ENCODE measurements at regions not wholly inside any gene's neighbourhood (a gene's known extent, or its start where the extent isn't known, plus 50 kb on each side); places are given as distances from the start of the nearest gene placed in this dataset.
A peak's percentile ranks its signal among the peaks of the same experiment; 100 is the strongest.
"Not testable (repeated sequence)": the region's sequence is repeated elsewhere in the genome, so short reads cannot be mapped to it uniquely, and the experiment has no call there.

DNA sequence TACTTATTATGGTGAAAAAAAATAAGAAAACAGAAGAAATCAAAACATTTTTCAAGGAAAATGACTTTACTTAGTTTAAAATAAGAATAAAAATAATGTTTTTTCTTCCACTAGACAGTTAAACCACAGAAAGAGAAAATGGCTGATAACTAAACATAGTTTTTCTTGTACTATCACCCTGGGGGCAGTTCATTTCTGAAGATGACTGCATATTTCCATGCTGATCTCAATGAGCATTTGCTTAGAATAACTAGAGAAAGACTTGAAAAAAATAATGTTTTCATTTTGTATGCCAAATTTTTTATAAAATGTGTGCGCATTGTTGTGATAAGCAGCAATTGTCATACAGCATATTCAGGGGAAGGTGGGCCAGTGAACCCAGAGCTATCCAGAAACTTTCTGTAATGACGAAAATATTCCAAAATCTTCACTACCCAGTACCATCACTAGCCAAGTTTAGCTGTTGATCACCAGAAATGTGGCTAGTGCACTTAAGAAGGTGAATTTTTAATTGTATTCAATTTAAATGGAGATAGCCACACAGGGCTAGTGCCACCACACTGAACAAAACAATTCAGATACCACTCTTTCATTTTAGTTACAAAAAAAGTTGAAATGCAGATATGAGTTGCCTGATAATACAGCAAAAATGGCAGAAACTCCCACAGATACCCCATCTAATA, 513.4 kb upstream of the NETO1 start:
- no peak for DNase-seq (ENCODE audit: low read depth in 4 of 4, low spot score in 3 of 4)

DNA sequence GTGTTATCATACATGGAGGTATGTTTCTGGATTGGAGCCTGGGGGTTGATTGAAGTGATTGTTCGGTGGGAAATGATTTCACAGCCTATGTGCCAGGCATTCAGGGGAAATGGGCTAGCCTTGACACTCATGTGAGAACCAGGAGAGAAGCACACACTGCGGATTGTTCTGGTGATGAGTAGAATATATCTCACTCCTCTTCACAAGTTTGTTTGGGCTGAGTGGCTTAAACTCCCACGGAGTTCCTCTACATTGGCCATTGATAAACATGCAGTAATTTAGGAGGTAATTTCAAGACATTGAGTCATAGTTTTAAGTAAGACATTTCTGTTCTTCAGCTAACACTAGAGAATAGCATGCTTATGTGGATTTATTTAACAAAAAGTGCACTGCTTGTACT, 498.9 kb upstream of the NETO1 start:
- no peak for DNase-seq (ENCODE audit: low read depth in 4 of 4, low spot score in 3 of 4)

DNA sequence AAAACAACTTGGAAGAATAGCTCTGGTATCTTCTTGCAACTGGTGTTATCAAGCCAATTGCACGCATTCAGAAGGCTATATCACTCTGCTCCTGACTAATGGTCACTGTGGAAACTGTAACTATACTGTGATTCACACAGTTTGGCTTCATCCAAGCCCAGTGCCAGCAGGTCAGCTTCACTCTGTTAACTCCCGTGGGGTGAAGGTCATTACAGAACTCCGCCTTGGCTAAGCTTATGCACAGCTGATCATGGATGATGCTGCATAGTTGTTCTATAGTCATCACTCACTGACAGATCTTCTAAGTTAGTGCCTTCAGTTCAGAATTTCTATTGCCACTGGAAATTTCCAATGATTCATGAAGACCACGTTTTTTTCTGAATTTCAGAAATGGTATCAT, 497.2 kb upstream of the NETO1 start:
- DNase-seq (ENCODE audit: low read depth in 4 of 4, low spot score in 3 of 4) = no peak

DNA sequence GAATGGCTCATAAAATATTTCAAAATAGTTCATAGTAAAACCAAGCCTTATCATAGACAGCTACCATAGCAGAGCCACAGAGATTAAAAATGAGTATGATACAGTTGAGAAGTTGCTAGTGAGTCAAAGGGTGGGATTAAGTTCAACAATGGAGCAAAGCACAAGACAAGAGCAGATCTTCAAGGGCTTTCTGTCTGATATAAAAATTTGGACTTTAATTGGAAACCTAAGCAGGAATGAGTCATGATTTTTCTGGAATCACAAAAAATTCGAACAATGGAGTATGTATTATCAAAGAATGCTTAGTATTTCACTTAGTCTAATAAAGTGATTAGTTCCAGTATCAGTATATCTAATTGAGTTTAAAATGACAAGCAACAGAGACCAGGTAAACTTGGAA, 487.3 kb upstream of the NETO1 start:
- no peak for DNase-seq (ENCODE audit: low read depth in 4 of 4, low spot score in 3 of 4)

DNA sequence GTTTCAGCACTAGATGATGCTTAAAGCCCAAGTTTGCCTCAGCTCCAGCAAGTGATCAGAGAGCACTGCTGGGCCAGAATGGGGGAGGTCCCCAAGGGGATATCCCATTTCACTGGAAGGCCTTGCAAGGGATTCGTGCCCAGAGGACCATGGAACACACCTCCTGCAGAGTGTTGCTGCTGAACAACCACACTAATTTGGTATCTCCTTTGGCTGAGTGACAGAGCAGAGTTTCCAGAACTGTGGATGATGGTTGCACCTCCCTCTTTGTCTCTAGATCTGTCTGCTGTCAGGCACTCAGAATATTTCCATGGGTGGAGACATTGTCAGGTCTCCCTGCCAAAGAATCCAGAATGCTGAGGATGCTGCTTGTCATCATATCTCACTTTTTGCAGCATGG, 484.8 kb upstream of the NETO1 start:
- no peak for DNase-seq (ENCODE audit: low read depth in 4 of 4, low spot score in 3 of 4)

DNA sequence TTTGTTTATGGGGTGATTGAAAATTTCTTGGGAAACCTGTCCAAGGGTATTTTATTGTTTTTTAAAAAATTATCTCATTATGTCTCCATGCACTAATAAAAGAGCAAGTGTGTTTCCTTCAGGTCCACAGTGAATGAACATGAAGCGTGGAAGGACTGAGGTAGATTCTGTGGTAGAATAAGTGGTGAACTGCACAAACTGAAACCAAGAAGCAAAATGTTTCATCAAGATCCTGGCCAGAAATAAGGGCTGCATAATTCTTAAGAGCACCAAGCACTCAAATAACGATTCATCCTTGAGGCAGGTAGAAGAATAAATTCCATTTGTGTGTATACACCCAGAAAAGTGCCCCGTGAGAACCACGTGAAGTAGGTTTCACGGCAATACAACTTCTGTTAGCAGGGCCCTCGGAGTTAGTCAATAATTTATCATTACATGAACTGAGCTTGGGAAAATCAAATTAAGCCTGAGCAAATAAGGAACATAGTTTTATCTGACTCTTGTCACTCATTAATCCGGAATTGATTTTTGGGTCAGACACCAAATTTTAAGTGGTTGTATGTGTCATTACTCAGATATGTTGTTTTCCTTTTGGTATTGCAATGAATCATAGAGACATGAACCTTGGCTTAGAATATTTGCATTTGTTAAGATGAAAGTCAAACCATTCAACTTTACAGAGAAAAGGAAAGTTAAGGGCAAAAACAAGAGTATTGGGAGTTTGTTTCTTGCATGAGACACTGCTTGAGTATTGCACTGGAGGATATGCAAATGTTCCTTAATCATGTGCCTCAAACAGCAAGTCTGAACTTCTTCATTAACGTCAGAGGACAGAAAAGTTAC, 472.6 kb upstream of the NETO1 start:
- DNase-seq (ENCODE audit: low read depth in 4 of 4, low spot score in 3 of 4) = no peak

DNA sequence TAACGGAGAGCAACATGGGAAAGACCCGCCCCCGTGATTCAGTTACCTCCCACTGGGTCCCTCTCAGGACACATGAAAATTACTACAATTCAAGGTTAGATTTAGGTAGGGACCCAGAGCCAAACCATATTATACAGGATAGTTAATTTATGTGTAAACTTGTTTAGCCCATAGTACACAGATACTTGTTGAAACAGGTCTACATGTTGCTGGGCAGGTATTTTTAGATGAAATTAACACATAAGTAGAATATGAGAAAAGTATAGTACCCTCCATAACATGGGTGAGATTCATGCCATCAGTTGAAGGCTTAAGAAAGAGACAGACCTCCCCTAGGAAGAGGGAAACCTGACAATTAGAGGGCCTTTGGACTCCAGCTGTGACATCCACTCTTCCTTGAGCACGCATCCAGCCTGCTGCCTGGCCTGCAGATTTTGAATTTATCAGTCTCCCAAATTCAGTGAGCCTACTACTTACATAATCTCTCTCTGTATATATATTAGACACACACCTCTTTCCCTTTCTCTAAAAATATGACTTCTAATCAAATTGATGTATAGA, 463.5 kb upstream of the NETO1 start:
- DNase-seq (ENCODE audit: low read depth in 4 of 4, low spot score in 3 of 4) = no peak

DNA sequence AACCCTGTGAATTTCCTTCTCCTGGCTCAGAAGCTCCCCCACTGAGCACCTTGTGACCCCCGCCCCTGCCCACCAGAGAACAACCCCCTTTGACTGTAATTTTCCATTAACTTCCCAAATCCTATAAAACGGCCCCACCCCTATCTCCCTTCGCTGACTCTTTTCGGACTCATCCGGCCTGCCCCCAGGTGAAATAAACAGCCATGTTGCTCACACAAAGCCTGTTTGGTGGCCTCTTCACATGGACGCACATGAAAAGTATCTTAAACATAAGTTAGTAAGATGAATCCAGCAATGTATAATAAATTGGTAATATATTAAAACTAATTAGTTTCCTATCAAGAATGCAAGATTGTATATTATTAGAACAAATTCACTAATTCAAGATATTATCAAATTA, 462.3 kb upstream of the NETO1 start:
- DNase-seq (ENCODE audit: low read depth in 4 of 4, low spot score in 3 of 4) = not testable (repeated sequence)

DNA sequence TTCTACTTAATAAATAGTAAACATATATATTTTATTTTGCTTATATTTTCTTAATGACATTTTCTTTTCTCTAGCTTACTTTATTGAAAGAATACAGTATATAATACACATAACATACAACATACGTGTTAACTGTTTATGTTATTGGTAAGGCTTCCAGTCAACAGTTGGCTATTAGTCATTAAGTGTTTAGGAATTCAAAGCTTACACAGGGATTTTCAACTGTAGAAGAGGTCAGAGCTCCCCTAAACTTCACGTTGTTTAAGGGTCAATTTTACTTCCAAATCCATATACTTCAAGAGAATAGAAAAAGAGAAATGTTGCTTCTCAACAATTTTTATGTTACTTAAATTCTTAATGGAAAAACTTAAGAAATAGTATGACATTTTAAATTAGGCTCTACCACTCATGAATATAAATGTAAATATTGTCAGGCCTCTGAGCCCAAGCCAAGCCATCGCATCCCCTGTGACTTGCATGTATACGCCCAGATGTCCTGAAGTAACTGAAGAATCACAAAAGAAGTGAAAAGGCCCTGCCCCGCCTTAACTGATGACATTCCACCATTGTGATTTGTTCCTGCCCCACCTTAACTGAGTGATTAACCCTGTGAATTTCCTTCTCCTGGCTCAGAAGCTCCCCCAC, 456.5 kb upstream of the NETO1 start:
- not testable (repeated sequence) for DNase-seq (ENCODE audit: low read depth in 4 of 4, low spot score in 3 of 4)

DNA sequence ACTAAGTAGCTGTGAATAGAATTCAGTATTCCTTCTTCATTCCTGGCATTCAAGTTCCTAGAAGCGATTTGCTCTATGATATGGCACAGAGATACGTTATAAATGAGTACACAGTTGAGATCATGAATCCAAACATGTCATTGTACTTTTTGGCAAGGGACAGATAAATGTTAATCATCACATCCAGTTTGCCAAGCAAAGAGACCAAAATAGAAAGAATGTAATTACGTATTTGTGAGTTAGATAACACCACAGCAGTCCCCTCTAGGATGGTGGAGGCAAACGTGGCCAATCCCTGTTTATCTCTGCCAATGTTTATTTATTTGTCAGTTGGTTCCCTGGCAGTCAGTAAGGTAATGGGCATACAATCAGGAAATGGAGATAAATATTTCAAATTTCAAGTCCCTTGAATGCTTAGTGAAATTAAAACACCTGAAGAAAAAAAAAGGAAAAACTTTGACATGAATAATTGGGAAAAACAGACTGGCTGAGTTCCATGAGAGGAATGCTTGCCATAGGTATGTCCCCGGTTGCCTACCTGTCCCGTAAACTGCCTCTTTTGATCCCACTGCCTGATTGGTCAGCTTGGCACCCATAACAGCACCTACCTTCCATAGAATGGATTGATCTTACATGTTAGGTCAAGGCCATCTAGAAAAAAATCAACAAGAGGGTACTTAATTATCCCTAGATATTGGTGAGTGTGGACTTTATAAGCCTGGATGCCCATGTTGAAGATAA, 451.1 kb upstream of the NETO1 start:
- no peak for DNase-seq (ENCODE audit: low read depth in 4 of 4, low spot score in 3 of 4)

DNA sequence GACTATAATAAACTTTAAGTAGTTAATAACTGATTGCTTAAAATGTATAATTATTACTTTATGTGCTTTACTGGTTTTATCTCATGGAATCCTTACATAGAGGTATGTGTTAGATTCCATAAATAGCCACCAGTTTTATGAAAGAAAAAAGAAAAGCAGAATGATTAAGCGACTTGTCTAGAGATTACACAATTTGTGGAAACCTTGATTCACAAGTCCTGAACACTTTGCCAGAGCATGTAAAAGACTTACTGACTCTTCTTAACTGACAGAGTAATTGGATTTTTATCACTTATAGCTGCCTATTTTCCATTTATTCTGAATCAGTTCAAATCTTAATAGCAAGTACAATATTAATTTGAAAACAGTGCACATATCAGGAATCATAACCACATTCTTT, 448.7 kb upstream of the NETO1 start:
- DNase-seq (ENCODE audit: low read depth in 4 of 4, low spot score in 3 of 4) = no peak

DNA sequence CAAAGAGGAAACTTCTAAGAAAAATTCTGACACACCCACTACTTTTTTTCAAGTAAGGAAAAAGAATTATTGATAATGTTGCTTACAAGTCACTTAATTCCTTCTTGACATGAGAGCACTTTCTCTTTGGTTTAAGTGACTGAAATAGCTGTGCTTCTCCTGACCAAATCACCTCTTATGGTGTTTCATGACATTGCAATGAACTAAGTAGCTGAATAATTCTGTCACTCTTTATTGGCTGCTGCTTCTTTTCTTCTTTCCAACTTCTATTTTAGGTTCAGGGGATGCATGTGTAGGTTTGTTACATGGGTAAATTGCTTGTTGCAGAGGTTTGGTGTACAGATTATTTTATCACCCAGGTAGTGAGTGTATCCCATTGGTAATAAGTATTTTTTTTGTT, 447.6 kb upstream of the NETO1 start:
- no peak for DNase-seq (ENCODE audit: low read depth in 4 of 4, low spot score in 3 of 4)

DNA sequence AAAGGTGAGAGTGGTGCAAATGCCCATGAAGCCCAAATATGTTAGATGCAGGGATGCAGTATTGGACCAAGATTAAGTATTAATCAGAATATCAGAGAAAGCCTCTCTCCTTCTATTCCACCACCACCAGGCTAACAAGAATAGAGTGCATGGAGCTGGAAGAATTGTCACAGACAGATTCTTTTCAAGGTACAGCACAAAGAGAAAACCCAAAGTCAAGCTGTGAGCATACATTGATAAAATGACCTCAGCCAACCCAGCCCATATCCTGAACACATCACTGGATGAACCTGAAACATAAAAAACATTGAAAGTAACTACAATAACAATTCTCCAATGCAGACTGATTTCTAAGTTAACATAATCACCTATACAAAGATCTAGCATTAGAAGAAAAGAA, 445.7 kb upstream of the NETO1 start:
- DNase-seq (ENCODE audit: low read depth in 4 of 4, low spot score in 3 of 4) = no peak

DNA sequence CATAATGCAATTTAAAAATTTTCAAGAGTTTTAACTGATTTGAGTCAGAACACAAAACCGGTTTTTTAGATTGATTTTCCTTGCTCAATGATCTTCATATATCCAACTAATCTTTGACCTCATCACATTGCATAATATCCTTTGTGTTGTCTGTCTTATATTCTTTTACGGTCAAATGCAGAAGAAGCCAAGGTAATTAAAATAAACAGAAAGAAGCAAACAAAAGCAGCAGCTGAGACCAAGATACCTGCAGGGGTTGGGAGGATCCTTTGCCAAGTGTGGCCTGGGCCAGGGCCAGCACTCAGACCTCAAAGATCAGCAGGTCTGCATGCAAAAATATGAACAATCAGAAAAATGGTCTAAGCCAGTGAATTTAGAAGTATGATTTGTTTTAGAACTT, 428.9 kb upstream of the NETO1 start:
- DNase-seq (ENCODE audit: low read depth in 4 of 4, low spot score in 3 of 4) = no peak

DNA sequence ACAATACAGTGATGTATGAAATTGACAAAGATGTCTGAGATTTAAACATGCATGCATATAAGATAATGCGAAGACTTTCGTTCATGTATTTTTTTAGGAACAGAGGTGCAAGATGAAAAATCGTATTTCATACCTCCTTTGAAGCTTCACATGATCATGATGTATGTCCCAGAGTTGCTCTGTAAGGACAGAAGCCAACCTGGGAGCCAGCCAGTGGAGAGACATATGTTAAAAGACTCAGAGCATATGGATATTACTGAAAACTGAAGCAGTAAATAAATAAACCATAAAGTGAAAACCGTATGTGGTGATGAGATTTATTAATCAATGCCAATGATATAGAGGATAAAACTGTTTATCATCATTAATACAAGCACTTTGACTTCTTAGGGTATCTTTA, 424.4 kb upstream of the NETO1 start:
- DNase-seq (ENCODE audit: low read depth in 4 of 4, low spot score in 3 of 4) = no peak

DNA sequence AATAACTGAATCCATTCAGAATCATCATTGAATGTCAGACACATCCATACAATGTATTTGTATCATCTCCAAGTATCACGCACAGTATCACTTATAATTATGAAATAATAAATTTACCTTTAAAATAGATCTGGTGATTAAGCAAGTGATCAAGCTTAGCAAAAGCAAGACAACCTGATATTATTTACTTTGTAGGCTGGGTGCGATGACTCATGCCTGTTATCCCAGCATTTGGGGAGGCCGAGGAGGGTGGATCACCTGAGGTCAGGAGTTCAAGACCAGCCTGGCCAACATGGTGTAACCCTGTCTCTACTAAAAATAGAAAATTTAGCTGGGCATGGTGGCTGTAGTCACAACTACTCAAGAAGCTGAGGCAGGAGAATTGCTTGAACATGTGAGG, 421.0 kb upstream of the NETO1 start:
- DNase-seq (ENCODE audit: low read depth in 4 of 4, low spot score in 3 of 4) = no peak

DNA sequence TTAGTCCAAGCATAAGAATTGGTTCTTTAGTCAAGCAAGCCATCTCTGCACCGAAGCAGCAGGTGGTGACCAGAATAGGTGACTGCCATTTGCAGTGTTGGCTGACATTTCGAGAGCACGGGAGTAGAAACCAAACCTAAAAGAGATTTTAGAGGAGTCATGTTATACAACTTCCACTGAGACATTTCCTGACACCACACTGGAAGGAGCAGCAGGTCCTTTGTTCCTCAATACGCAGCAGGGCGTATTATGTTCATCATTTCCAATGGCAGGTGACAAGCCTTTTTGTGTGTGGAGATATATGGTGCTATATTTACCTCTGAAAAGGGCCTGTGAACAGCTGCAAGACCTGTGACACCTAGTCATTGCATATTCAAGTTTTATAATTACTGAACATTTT, 418.8 kb upstream of the NETO1 start:
- DNase-seq (ENCODE audit: low read depth in 4 of 4, low spot score in 3 of 4) = no peak

DNA sequence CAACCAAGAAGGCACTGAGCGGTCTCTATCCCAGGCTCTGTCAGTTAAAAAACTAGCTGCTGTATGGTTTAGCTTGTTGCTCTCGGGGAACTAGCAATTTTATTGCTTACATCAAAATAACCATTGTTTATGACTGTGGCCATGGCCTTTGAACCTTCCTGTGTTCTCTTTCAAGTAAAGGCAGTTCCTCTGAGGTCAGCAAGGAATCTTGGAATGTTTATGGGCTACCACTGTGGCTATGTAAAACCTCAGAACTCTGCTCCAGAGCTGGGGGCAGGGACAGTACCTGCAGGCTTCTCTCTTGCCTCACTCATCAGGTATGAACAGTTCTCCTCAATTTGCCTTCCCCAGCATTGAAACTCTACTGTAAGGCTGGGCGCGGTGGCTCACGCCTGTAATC, 416.0 kb upstream of the NETO1 start:
- DNase-seq (ENCODE audit: low read depth in 4 of 4, low spot score in 3 of 4) = peak in 3 of 4 donors; percentile 2 to 20 (median 4)

DNA sequence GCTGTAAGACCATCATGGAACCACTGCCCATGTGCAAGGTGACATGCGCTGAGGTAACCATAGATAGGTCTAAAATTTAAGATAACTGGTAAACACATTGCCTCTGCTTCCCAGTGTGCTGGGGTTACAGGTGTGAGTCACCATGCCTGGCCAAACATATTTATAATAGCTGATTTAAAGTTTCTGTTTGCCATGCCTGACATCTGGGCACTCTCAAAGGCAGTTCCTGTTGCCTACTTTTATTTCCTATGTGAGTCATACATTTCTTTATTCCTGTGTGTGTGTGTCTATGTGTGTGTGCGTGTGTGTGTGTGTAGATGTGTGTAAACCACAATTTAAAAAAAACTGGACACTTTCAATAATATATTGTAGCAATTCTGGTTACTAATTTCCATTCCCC, 415.2 kb upstream of the NETO1 start:
- DNase-seq (ENCODE audit: low read depth in 4 of 4, low spot score in 3 of 4) = no peak

DNA sequence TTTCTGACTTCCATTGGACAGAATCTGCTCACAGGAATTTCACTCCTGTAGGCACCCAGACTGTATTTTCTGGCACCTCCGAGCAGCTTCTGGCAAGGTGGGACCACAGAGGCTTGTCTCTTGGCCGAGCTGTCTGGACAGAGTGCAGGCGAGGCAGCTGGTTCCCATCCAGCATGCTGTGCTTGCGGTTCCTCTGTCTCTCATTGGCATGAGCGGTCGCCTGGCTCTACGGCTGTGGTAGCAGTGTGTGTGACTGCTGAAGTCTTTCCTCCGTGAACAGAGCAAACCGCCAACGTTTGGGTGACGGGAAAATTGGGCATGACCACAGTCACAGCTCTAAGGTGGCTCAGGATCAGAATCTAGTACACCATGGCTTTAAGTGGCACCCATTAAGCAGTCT, 411.7 kb upstream of the NETO1 start:
- no peak for DNase-seq (ENCODE audit: low read depth in 4 of 4, low spot score in 3 of 4)

Measured in right renal pelvis (tissue), 4 donors.